MM.1S (cell line): ENCODE measurements at regions not wholly inside any gene's neighbourhood (a gene's known extent, or its start where the extent isn't known, plus 50 kb on each side); places are given as distances from the start of the nearest gene placed in this dataset.

ENCODE experiments used
- DNase-seq: peaks from one replicate; pipeline ENCODE4 v3.0.0-alpha.2; 2015
- H2AFZ ChIP-seq: fragments of 300-600 bp; sonication (generic); 2 replicates; pipeline ENCODE4 v1.6.0; 2016; ENCODE audit warnings: antibody characterized with exemption, low read length
- H3F3A ChIP-seq: fragments of 300-600 bp; sonication (generic); 2 replicates; pipeline ENCODE4 v1.6.1; 2016; ENCODE audit warnings: mild to moderate bottlenecking, antibody characterized with exemption, low read length, moderate library complexity, mixed read lengths; ENCODE audit not compliant: insufficient read depth
- H3K27ac ChIP-seq: fragments of 300-600 bp; sonication (generic); 2 replicates; pipeline ENCODE4 v1.5.1; 2016; ENCODE audit warnings: mild to moderate bottlenecking, low read length
- H3K27me3 ChIP-seq: fragments of 300-600 bp; sonication (generic); replicated peaks from 2 replicates; pipeline ENCODE4 v1.6.0; 2016; ENCODE audit warnings: low read length; ENCODE audit not compliant: insufficient read depth
- H3K36me3 ChIP-seq: fragments of 300-600 bp; sonication (generic); replicated peaks from 2 replicates; pipeline ENCODE4 v1.6.1; 2016; ENCODE audit warnings: mild to moderate bottlenecking, low read length, mixed read lengths; ENCODE audit not compliant: insufficient read depth
- H3K4me1 ChIP-seq: fragments of 300-600 bp; sonication (generic); 2 replicates; pipeline ENCODE4 v1.6.1; 2016; ENCODE audit warnings: low read length, mixed read lengths
- H3K4me2 ChIP-seq: fragments of 300-600 bp; sonication (generic); 2 replicates; pipeline ENCODE4 v1.6.0; 2016; ENCODE audit warnings: low read depth, low read length
- H3K4me3 ChIP-seq: fragments of 300-600 bp; sonication (generic); 2 replicates; pipeline ENCODE4 v1.5.1; 2016; ENCODE audit warnings: low read length, mixed read lengths
- H3K79me2 ChIP-seq: fragments of 300-600 bp; sonication (generic); 2 replicates; pipeline ENCODE4 v1.6.1; 2016; ENCODE audit warnings: mixed run types, low read length, mixed read lengths
- H3K9ac ChIP-seq: fragments of 300-600 bp; sonication (generic); 2 replicates; pipeline ENCODE4 v1.6.1; 2016; ENCODE audit warnings: low read length, mixed read lengths
- H3K9me2 ChIP-seq: fragments of 300-600 bp; sonication (generic); replicated peaks from 2 replicates; pipeline ENCODE4 v1.6.1; 2016; ENCODE audit warnings: mild to moderate bottlenecking, low read length, mixed read lengths; ENCODE audit not compliant: insufficient read depth
- H3K9me3 ChIP-seq: fragments of 300-600 bp; sonication (generic); replicated peaks from 2 replicates; pipeline ENCODE4 v1.6.1; 2016; ENCODE audit warnings: mild to moderate bottlenecking, low read length, mixed read lengths; ENCODE audit not compliant: insufficient read depth
- H4K20me1 ChIP-seq: fragments of 300-600 bp; sonication (generic); 2 replicates; pipeline ENCODE4 v1.6.1; 2016; ENCODE audit warnings: mild to moderate bottlenecking, low read length, moderate library complexity, mixed read lengths; ENCODE audit not compliant: insufficient read depth
- CTCF ChIP-seq: fragments of 300-600 bp; sonication (generic); IDR thresholded peaks from 2 replicates; pipeline ENCODE4 v1.5.1; 2016; ENCODE audit warnings: antibody characterized with exemption, low read length, mixed read lengths
- EZH2 ChIP-seq: fragments of 300-600 bp; sonication (generic); optimal IDR thresholded peaks from 2 replicates; pipeline ENCODE3; 2017; ENCODE audit warnings: low read depth, mild to moderate bottlenecking, antibody characterized with exemption, low read length, mixed read lengths
- EZH2phosphoT487 ChIP-seq: fragments of 300-600 bp; sonication (generic); IDR thresholded peaks from 2 replicates; pipeline ENCODE4 v1.6.1; 2018; ENCODE audit warnings: antibody characterized with exemption, low read length

- H4K20me1 ChIP-seq: no peaks in the 10 kb centered on the region
- no peaks in the 10 kb centered on the region for H3K9me3 ChIP-seq
- no peaks in the 10 kb centered on the region for H3K4me1 ChIP-seq
- peak overlapping the region; percentile 26 for H3K4me2 ChIP-seq
- no peaks in the 10 kb centered on the region for H3K27me3 ChIP-seq
- 0 out of 2 replicates have a peak, but pooled peaks cover 2% of the 10 kb centered on the region for H3K9me2 ChIP-seq
- no peaks in the 10 kb centered on the region for H3K36me3 ChIP-seq
- no peak overlapping the region for H3K4me3 ChIP-seq
- no peaks in the 10 kb centered on the region for H3K79me2 ChIP-seq
- no peak for TF ChIP-seq CTCF
- TF ChIP-seq EZH2: no peak
- no peak for TF ChIP-seq EZH2phosphoT487
- H3K9ac ChIP-seq: no peak overlapping the region
- H3F3A ChIP-seq: no peaks in the 10 kb centered on the region
- DNase-seq: peak; percentile 34
- H2AFZ ChIP-seq: no peak overlapping the region
- H3K27ac ChIP-seq: no peak overlapping the region
Observed at GRCh38 chr13:105773863-105774538, 761.5 kb downstream of the EFNB2 start.

GRCh38 chr13:105773241-105773640, 762.2 kb downstream of the EFNB2 start:
- no peak overlapping the region for H3K4me2 ChIP-seq
- H4K20me1 ChIP-seq: no peaks in the 10 kb centered on the region
- H3K27me3 ChIP-seq: no peaks in the 10 kb centered on the region
- H3K36me3 ChIP-seq: no peaks in the 10 kb centered on the region
- no peak overlapping the region for H3K4me3 ChIP-seq
- H3K4me1 ChIP-seq: no peaks in the 10 kb centered on the region
- TF ChIP-seq CTCF: no peak
- no peak overlapping the region for H2AFZ ChIP-seq
- no peaks in the 10 kb centered on the region for H3F3A ChIP-seq
- no peaks in the 10 kb centered on the region for H3K9me3 ChIP-seq
- no peak for DNase-seq
- no peak overlapping the region for H3K9ac ChIP-seq
- no peaks in the 10 kb centered on the region for H3K79me2 ChIP-seq
- no peak overlapping the region for H3K27ac ChIP-seq
- 0 out of 2 replicates have a peak, but pooled peaks cover 2% of the 10 kb centered on the region for H3K9me2 ChIP-seq

- H3K4me3 ChIP-seq: no peak overlapping the region
- TF ChIP-seq CTCF (no peak), EZH2 (no peak), EZH2phosphoT487 (no peak)
Observed at GRCh38 chr13:105764486-105764885, 771.0 kb downstream of the EFNB2 start.

More at GRCh38 chr13:105764486-105764885, 771.0 kb downstream of the EFNB2 start:
- no peaks in the 10 kb centered on the region for H3K79me2 ChIP-seq
- no peak for DNase-seq
- H3K27me3 ChIP-seq: no peaks in the 10 kb centered on the region
- no peaks in the 10 kb centered on the region for H3F3A ChIP-seq
- H3K36me3 ChIP-seq: no peaks in the 10 kb centered on the region
- H3K9ac ChIP-seq: no peak overlapping the region
- no peak overlapping the region for H3K4me2 ChIP-seq
- no peaks in the 10 kb centered on the region for H3K9me2 ChIP-seq
- no peaks in the 10 kb centered on the region for H3K4me1 ChIP-seq
- H4K20me1 ChIP-seq: no peaks in the 10 kb centered on the region
- no peaks in the 10 kb centered on the region for H3K9me3 ChIP-seq
- H2AFZ ChIP-seq: no peak overlapping the region
- H3K27ac ChIP-seq: no peak overlapping the region
